ENCODE measurements at regions not wholly inside any gene's neighbourhood (a gene's known extent, or its start where the extent isn't known, plus 50 kb on each side); places are given as distances from the start of the nearest gene placed in this dataset.

DNA sequence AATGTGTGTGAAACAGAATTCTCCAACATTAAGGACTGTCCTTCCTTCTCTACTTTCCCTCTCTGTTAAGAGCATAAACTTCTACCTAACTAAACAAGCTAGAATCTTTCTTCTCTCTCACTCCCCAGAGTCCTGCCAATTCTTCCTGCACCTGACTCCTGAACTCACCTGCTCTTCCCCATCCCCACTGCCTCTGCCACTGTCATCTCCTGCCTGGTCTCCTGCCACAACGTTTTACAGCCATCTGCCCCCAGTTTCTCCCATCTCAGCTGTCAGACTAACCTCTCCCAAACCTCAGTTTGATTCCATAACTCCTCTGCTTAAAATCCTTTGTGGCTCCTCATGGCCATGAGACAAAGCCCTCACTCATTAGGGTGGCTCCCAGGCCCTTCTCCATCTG is 119.8 kb upstream of the FOXN2 start:
- H2AFZ ChIP-seq (ENCODE audit: low read length), result no peak overlapping the region
- no peaks in the 10 kb centered on the region for H3K9me2 ChIP-seq (replicated peaks; ENCODE audit: low read depth, low read length)
- no peaks in the 10 kb centered on the region for H3K79me2 ChIP-seq (ENCODE audit: insufficient read depth, low read length)
- H3K4me1 ChIP-seq (ENCODE audit: insufficient read depth, low read length, poor library complexity, severe bottlenecking), result no peaks in the 10 kb centered on the region
- TF ChIP-seq EZH2phosphoT487 (IDR thresholded peaks at IDR 0.05; ENCODE audit: borderline replicate concordance), result no peak
- TF ChIP-seq, protein P1, sequence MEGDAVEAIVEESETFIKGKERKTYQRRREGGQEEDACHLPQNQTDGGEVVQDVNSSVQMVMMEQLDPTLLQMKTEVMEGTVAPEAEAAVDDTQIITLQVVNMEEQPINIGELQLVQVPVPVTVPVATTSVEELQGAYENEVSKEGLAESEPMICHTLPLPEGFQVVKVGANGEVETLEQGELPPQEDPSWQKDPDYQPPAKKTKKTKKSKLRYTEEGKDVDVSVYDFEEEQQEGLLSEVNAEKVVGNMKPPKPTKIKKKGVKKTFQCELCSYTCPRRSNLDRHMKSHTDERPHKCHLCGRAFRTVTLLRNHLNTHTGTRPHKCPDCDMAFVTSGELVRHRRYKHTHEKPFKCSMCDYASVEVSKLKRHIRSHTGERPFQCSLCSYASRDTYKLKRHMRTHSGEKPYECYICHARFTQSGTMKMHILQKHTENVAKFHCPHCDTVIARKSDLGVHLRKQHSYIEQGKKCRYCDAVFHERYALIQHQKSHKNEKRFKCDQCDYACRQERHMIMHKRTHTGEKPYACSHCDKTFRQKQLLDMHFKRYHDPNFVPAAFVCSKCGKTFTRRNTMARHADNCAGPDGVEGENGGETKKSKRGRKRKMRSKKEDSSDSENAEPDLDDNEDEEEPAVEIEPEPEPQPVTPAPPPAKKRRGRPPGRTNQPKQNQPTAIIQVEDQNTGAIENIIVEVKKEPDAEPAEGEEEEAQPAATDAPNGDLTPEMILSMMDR (conservative IDR thresholded peaks at IDR 0.05; ENCODE audit: low read length), result no peak
- no peaks in the 10 kb centered on the region for H3K27me3 ChIP-seq (ENCODE audit: insufficient read depth, low read length, poor library complexity, severe bottlenecking)
- H4K20me1 ChIP-seq (ENCODE audit: insufficient read depth, low read length, poor library complexity, severe bottlenecking), result no peaks in the 10 kb centered on the region
- no peak overlapping the region for H3K9ac ChIP-seq (ENCODE audit: low read depth, low read length, poor library complexity, severe bottlenecking)
- H3K4me3 ChIP-seq (ENCODE audit: low read length, poor library complexity, severe bottlenecking), result no peak overlapping the region
- no peaks in the 10 kb centered on the region for H3K36me3 ChIP-seq (ENCODE audit: insufficient read depth, low read length)
- no peak overlapping the region for H3K4me2 ChIP-seq (ENCODE audit: low read depth, low read length, poor library complexity, severe bottlenecking)
- no peaks in the 10 kb centered on the region for H3K9me3 ChIP-seq (ENCODE audit: insufficient read depth, low read depth, low read length)
- no peaks in the 10 kb centered on the region for H3F3A ChIP-seq (ENCODE audit: low read depth)

DNA sequence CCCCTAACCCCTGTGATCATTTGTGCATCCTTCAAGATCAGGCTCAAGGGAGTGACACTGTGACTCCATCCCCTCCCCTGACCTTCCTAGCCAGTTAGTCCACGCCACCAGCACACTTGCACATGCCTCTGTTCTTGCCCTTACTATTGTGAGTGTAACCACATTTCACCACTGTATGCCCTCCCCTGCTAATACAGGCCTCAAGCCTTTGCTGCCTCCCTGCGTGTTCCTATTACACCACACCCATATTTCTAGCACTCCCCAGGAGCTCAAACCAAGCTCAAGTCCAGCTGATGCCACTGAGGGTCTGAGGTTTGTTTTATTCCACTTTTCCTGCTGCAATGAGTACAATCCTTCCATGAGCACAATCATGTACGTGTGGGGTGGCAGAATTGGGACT is 119.3 kb upstream of the FOXN2 start:
- no peaks in the 10 kb centered on the region for H3K4me1 ChIP-seq (ENCODE audit: insufficient read depth, low read length, poor library complexity, severe bottlenecking)

DNA sequence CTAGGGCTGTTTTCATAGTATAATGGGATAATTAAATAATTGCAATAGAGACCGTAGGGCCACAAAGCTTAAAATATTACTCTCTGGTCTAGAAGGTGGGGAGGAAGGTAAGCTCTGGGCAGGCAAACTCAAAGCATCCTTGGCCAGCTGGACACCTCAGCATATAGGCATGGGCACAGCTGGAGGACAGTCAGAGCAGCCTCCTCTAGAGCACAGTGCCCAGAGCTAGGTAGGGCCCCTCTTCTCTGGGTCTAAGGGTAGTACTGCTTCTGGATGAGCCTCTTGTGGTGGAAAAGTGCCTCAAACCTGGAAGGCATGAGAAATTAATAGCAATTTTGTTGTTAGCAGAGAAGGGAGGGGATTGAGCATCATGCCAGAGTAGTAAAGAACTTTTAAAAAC is 116.9 kb upstream of the FOXN2 start:
- no peaks in the 10 kb centered on the region for H4K20me1 ChIP-seq (ENCODE audit: insufficient read depth, low read length, poor library complexity, severe bottlenecking)
- H3K9ac ChIP-seq (ENCODE audit: low read depth, low read length, poor library complexity, severe bottlenecking), result no peak overlapping the region
- no peaks in the 10 kb centered on the region for H3K79me2 ChIP-seq (ENCODE audit: insufficient read depth, low read length)
- H3K9me2 ChIP-seq (replicated peaks; ENCODE audit: low read depth, low read length), result no peaks in the 10 kb centered on the region
- H3K4me3 ChIP-seq (ENCODE audit: low read length, poor library complexity, severe bottlenecking), result no peak overlapping the region
- TF ChIP-seq, protein P1 (conservative IDR thresholded peaks at IDR 0.05; ENCODE audit: low read length), result no peak
- TF ChIP-seq EZH2phosphoT487 (IDR thresholded peaks at IDR 0.05; ENCODE audit: borderline replicate concordance), result no peak
- no peak overlapping the region for H3K4me2 ChIP-seq (ENCODE audit: low read depth, low read length, poor library complexity, severe bottlenecking)
- no peaks in the 10 kb centered on the region for H3K36me3 ChIP-seq (ENCODE audit: insufficient read depth, low read length)
- H2AFZ ChIP-seq (ENCODE audit: low read length), result no peak overlapping the region
- H3K4me1 ChIP-seq (ENCODE audit: insufficient read depth, low read length, poor library complexity, severe bottlenecking), result no peaks in the 10 kb centered on the region
- H3F3A ChIP-seq (ENCODE audit: low read depth), result no peaks in the 10 kb centered on the region
- H3K9me3 ChIP-seq (ENCODE audit: insufficient read depth, low read depth, low read length), result no peaks in the 10 kb centered on the region
- no peaks in the 10 kb centered on the region for H3K27me3 ChIP-seq (ENCODE audit: insufficient read depth, low read length, poor library complexity, severe bottlenecking)

More for the DNA sequence above, 119.3 kb upstream of the FOXN2 start:
- Histone ChIP-seq H3K36me3 (ENCODE audit: insufficient read depth, low read length) (no peaks in the 10 kb centered on the region), H3K79me2 (ENCODE audit: insufficient read depth, low read length) (no peaks in the 10 kb centered on the region), H3F3A (ENCODE audit: low read depth) (no peaks in the 10 kb centered on the region), H3K9me3 (ENCODE audit: insufficient read depth, low read depth, low read length) (no peaks in the 10 kb centered on the region), H3K9ac (ENCODE audit: low read depth, low read length, poor library complexity, severe bottlenecking) (no peak overlapping the region), H3K4me3 (ENCODE audit: low read length, poor library complexity, severe bottlenecking) (no peak overlapping the region), H2AFZ (ENCODE audit: low read length) (no peak overlapping the region), H3K27me3 (ENCODE audit: insufficient read depth, low read length, poor library complexity, severe bottlenecking) (no peaks in the 10 kb centered on the region), H4K20me1 (ENCODE audit: insufficient read depth, low read length, poor library complexity, severe bottlenecking) (no peaks in the 10 kb centered on the region), H3K9me2 (replicated peaks; ENCODE audit: low read depth, low read length) (no peaks in the 10 kb centered on the region), H3K4me2 (ENCODE audit: low read depth, low read length, poor library complexity, severe bottlenecking) (no peak overlapping the region)
- TF ChIP-seq, protein P1 (conservative IDR thresholded peaks at IDR 0.05; ENCODE audit: low read length), result no peak
- no peak for TF ChIP-seq EZH2phosphoT487 (IDR thresholded peaks at IDR 0.05; ENCODE audit: borderline replicate concordance)
